Liver (tissue), 8 donors: ENCODE measurements at regions not wholly inside any gene's neighbourhood (a gene's known extent, or its start where the extent isn't known, plus 50 kb on each side); places are given as distances from the start of the nearest gene placed in this dataset.

ENCODE experiments used
- DNase-seq: peaks from one replicate; pipeline ENCODE4 v3.0.0-alpha.2; 2017; ENCODE audit warnings: low spot score
- H3K27ac ChIP-seq, 2 donors: one replicate each; pipeline ENCODE4 v1.7.0; 2013; ENCODE audit warnings: inconsistent platforms in 2 of 2, low read length in 2 of 2, control low read depth in 1 of 2, low read depth in 1 of 2, mild to moderate bottlenecking in 1 of 2
- H3K27me3 ChIP-seq, 4 donors: one replicate each; pipeline versions ENCODE4 v1.6.1 to v1.7.0; 2013; ENCODE audit warnings: low read length in 3 of 4, inconsistent platforms in 1 of 4, mild to moderate bottlenecking in 1 of 4, moderate library complexity in 1 of 4; ENCODE audit not compliant: control insufficient read depth in 4 of 4, insufficient read depth in 4 of 4
- H3K36me3 ChIP-seq, 4 donors: one replicate each; pipeline versions ENCODE4 v1.6.1 to v1.7.0; 2013; ENCODE audit warnings: low read length in 3 of 4, mild to moderate bottlenecking in 3 of 4, low read depth in 1 of 4, moderate library complexity in 1 of 4; ENCODE audit not compliant: control insufficient read depth in 4 of 4, insufficient read depth in 3 of 4
- H3K4me1 ChIP-seq, 4 donors: one replicate each; pipeline versions ENCODE4 v1.6.1 to v1.7.0; 2013; ENCODE audit warnings: low read length in 3 of 4, mild to moderate bottlenecking in 3 of 4, moderate library complexity in 1 of 4; ENCODE audit not compliant: control insufficient read depth in 4 of 4, insufficient read depth in 4 of 4
- H3K4me3 ChIP-seq, 3 donors: one replicate each; pipeline versions ENCODE4 v1.6.1 to v1.7.0; 2013; ENCODE audit warnings: low read length in 3 of 3, control low read depth in 1 of 3, low read depth in 1 of 3, mild to moderate bottlenecking in 1 of 3
- H3K9ac ChIP-seq, 2 donors: one replicate each; pipeline ENCODE4 v1.7.0; 2013; ENCODE audit warnings: low read length in 2 of 2, mild to moderate bottlenecking in 2 of 2, moderate library complexity in 2 of 2, control low read depth in 1 of 2, low read depth in 1 of 2
- H3K9me3 ChIP-seq, 4 donors: one replicate each; pipeline versions ENCODE4 v1.6.1 to v1.7.0; 2013; ENCODE audit warnings: low read length in 3 of 4; ENCODE audit not compliant: control insufficient read depth in 4 of 4
- EGR1 ChIP-seq, 2 donors: IDR thresholded peaks; 2 replicates each; pipeline ENCODE4 v1.6.1; 2016 to 2018; ENCODE audit warnings: antibody characterized with exemption in 2 of 2, low read depth in 2 of 2
- FOXA1 ChIP-seq: IDR thresholded peaks from 2 replicates; pipeline ENCODE4 v1.6.1; 2016; ENCODE audit warnings: antibody characterized with exemption
- GABPA ChIP-seq, 2 donors: IDR thresholded peaks in 1 of 2; conservative IDR thresholded peaks in 1 of 2; 2 replicates each; pipeline ENCODE4 v1.6.1; 2016; ENCODE audit warnings: antibody characterized with exemption in 2 of 2, mild to moderate bottlenecking in 1 of 2, moderate library complexity in 1 of 2
- HNF4A ChIP-seq, 2 donors: conservative IDR thresholded peaks; 2 replicates each; pipeline ENCODE4 v1.6.1; 2016; ENCODE audit warnings: antibody characterized with exemption in 2 of 2, mild to moderate bottlenecking in 2 of 2
- HNF4G ChIP-seq: IDR thresholded peaks from 2 replicates; pipeline ENCODE4 v1.6.1; 2016; ENCODE audit warnings: antibody characterized with exemption
- JUND ChIP-seq, 2 donors: IDR thresholded peaks; 2 replicates each; pipeline ENCODE4 v1.6.1; 2016; ENCODE audit warnings: antibody characterized with exemption in 2 of 2
- RAD21 ChIP-seq, 2 donors: IDR thresholded peaks; 2 replicates each; pipeline ENCODE4 v1.6.1; 2016; ENCODE audit warnings: antibody characterized with exemption in 2 of 2, mild to moderate bottlenecking in 2 of 2
- RXRA ChIP-seq, 2 donors: IDR thresholded peaks; 2 replicates each; pipeline ENCODE4 v1.6.1; 2017 to 2018; ENCODE audit warnings: antibody characterized with exemption in 2 of 2, mild to moderate bottlenecking in 1 of 2
- TAF1 ChIP-seq: conservative IDR thresholded peaks from 2 replicates; pipeline ENCODE4 v1.6.1; 2016; ENCODE audit warnings: antibody characterized with exemption, mild to moderate bottlenecking
- YY1 ChIP-seq: IDR thresholded peaks from 2 replicates; pipeline ENCODE4 v1.6.1; 2016; ENCODE audit warnings: antibody characterized with exemption, mild to moderate bottlenecking
- WGBS: extraction: QIAGEN DNeasy Blood & Tissue Kit; methylation state at CpG from one replicate; pipeline ENCODE4 v1.1.7; 2013; 5-methylcytosine and 5-hydroxymethylcytosine counted together
- TF ChIP-seq, protein P1 (sequence below): IDR thresholded peaks from 2 replicates; pipeline ENCODE4 v1.6.1; 2016; ENCODE audit warnings: antibody characterized with exemption, mild to moderate bottlenecking
- TF ChIP-seq, protein P2 (sequence below): IDR thresholded peaks from 2 replicates; pipeline ENCODE4 v1.6.1; 2016; ENCODE audit warnings: antibody characterized with exemption
- TF ChIP-seq, protein P3 (sequence below): fragments of 150-350 bp; IDR thresholded peaks from 2 replicates; pipeline ENCODE4 v1.5.1; 2017; ENCODE audit warnings: improper control_type of control experiment, low read depth, low read length; ENCODE audit not compliant: missing input control
- TF ChIP-seq, protein P4 (sequence below): IDR thresholded peaks from 2 replicates; pipeline ENCODE4 v1.6.1; 2016; ENCODE audit warnings: antibody characterized with exemption
- donor health status: healthy.
- donor health status: healthy.
- donor health status: healthy.
- donor health status: healthy.
- donor health status: healthy.

DNA sequence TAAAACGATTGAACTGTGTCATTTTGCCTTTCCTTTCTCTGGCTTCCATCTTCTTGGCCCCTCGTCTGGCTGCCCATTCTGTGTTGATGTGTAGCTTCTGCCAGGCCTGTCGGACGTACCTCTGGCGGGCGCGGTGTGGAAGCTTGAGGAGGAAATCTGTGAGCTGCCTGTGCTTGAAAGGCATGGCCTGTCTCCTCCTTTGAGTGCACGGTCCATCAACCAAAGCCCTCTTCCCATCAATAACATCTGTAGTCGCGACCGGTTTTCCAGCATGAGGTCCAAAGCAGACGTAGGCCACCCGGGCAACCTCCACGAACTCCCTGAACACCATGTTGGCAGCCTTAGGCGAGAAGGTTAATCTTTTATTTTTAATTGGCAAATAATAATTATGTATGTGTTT is 202.7 kb downstream of the CRLF2 start:
- 87% methylated on average over 15 of the region's 15 CpGs for WGBS
- DNase-seq = no peak
- Histone ChIP-seq H3K9ac (no peak overlapping the region), H3K4me1 (no peaks in the 10 kb centered on the region), H3K9me3 (no peaks in the 10 kb centered on the region), H3K4me3 (no peak overlapping the region), H3K27me3 (no peaks in the 10 kb centered on the region), H3K36me3 (no peaks in the 10 kb centered on the region), H3K27ac (no peak overlapping the region)
- TF ChIP-seq FOXA1 (no peak), EGR1 (IDR thresholded peaks at IDR 0.05; ENCODE audit: low read depth in 2 of 2) (no peak), HNF4A (conservative IDR thresholded peaks at IDR 0.05) (no peak), GABPA (IDR thresholded peaks at IDR 0.05 in 1 of 2, conservative IDR thresholded peaks at IDR 0.05 in 1 of 2) (no peak), HNF4G (no peak), RAD21 (IDR thresholded peaks at IDR 0.05) (no peak), RXRA (IDR thresholded peaks at IDR 0.05) (no peak), JUND (IDR thresholded peaks at IDR 0.05) (no peak), TAF1 (no peak)
- TF ChIP-seq, protein P1, sequence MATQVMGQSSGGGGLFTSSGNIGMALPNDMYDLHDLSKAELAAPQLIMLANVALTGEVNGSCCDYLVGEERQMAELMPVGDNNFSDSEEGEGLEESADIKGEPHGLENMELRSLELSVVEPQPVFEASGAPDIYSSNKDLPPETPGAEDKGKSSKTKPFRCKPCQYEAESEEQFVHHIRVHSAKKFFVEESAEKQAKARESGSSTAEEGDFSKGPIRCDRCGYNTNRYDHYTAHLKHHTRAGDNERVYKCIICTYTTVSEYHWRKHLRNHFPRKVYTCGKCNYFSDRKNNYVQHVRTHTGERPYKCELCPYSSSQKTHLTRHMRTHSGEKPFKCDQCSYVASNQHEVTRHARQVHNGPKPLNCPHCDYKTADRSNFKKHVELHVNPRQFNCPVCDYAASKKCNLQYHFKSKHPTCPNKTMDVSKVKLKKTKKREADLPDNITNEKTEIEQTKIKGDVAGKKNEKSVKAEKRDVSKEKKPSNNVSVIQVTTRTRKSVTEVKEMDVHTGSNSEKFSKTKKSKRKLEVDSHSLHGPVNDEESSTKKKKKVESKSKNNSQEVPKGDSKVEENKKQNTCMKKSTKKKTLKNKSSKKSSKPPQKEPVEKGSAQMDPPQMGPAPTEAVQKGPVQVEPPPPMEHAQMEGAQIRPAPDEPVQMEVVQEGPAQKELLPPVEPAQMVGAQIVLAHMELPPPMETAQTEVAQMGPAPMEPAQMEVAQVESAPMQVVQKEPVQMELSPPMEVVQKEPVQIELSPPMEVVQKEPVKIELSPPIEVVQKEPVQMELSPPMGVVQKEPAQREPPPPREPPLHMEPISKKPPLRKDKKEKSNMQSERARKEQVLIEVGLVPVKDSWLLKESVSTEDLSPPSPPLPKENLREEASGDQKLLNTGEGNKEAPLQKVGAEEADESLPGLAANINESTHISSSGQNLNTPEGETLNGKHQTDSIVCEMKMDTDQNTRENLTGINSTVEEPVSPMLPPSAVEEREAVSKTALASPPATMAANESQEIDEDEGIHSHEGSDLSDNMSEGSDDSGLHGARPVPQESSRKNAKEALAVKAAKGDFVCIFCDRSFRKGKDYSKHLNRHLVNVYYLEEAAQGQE = no peak
- TF ChIP-seq, protein P2, sequence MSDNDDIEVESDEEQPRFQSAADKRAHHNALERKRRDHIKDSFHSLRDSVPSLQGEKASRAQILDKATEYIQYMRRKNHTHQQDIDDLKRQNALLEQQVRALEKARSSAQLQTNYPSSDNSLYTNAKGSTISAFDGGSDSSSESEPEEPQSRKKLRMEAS = no peak
- TF ChIP-seq, protein P3, sequence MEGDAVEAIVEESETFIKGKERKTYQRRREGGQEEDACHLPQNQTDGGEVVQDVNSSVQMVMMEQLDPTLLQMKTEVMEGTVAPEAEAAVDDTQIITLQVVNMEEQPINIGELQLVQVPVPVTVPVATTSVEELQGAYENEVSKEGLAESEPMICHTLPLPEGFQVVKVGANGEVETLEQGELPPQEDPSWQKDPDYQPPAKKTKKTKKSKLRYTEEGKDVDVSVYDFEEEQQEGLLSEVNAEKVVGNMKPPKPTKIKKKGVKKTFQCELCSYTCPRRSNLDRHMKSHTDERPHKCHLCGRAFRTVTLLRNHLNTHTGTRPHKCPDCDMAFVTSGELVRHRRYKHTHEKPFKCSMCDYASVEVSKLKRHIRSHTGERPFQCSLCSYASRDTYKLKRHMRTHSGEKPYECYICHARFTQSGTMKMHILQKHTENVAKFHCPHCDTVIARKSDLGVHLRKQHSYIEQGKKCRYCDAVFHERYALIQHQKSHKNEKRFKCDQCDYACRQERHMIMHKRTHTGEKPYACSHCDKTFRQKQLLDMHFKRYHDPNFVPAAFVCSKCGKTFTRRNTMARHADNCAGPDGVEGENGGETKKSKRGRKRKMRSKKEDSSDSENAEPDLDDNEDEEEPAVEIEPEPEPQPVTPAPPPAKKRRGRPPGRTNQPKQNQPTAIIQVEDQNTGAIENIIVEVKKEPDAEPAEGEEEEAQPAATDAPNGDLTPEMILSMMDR = no peak
- TF ChIP-seq, protein P4, sequence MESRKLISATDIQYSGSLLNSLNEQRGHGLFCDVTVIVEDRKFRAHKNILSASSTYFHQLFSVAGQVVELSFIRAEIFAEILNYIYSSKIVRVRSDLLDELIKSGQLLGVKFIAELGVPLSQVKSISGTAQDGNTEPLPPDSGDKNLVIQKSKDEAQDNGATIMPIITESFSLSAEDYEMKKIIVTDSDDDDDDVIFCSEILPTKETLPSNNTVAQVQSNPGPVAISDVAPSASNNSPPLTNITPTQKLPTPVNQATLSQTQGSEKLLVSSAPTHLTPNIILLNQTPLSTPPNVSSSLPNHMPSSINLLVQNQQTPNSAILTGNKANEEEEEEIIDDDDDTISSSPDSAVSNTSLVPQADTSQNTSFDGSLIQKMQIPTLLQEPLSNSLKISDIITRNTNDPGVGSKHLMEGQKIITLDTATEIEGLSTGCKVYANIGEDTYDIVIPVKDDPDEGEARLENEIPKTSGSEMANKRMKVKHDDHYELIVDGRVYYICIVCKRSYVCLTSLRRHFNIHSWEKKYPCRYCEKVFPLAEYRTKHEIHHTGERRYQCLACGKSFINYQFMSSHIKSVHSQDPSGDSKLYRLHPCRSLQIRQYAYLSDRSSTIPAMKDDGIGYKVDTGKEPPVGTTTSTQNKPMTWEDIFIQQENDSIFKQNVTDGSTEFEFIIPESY = no peak

DNA sequence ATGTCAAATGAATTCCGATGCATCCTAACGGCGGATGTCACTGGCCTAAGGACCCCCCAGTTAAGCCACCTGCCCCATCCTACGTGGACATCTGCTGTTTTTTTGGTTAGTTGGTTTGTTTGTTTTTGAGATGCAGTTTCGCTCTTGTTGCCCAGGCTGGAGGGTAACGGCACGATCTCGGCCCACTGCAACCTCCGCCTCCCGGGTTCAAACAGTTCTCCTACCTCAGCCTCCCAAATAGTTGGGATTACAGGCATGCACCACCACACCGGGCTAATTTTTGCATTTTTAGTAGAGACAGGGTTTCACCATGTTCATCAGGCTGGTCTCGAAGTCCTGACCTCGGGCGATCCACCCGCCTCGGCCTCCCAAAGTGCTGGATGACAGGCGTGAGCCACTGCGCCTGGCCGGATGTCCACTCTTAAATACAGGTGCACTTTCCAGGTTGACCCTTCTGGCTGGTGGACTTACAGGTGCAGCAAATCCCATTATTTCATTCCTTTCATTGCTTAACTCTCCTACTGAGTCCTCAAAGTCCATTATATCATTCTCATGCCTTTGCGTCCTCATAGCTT is 206.2 kb downstream of the CRLF2 start:
- Histone ChIP-seq H3K9me3 (no peaks in the 10 kb centered on the region), H3K9ac (no peak overlapping the region), H3K36me3 (no peaks in the 10 kb centered on the region), H3K4me3 (no peak overlapping the region), H3K27ac (no peak overlapping the region), H3K27me3 (no peaks in the 10 kb centered on the region), H3K4me1 (no peaks in the 10 kb centered on the region)
- no peak for DNase-seq
- 92% methylated on average over 20 of the region's 20 CpGs for WGBS
- TF ChIP-seq YY1 (no peak), HNF4G (no peak)
- TF ChIP-seq, protein P3 = no peak
- TF ChIP-seq, protein P4 = no peak
